ENCODE measurements at regions not wholly inside any gene's neighbourhood (a gene's known extent, or its start where the extent isn't known, plus 50 kb on each side); places are given as distances from the start of the nearest gene placed in this dataset.

DNA sequence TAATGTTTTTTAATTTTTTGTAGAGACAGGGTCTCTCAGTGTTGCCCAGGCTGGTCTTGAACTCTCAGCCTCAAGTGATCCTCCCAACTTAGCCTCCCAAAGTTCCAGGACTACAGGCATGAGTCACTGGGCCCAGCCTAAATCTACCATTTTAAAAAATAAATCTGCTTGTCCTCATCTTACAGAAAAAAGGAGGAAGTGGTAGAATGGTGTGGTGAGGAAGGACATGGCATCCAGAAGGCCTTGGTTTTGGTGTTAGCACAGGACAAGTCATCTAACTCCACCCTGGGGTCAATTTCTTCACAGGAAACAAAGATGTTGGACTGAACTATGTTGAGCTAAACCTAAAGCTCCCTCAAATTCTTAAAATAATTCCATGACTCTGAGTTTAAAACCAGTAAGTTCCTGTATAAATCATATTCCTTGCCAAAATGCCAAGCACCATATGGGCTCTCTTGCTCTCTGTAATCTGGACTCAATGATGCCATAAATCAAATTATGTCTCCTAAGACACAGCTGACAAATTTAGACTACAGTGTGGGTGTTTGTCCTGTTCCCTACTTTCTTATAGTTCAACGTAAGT lies 253.9 kb upstream of the NOCT start:
- TF ChIP-seq ZBTB7A (IDR thresholded peaks at IDR 0.05; ENCODE audit: low read depth) (no peak), CEBPB (IDR thresholded peaks at IDR 0.05) (no peak), NFIC (IDR thresholded peaks at IDR 0.05) (no peak), EP300 (IDR thresholded peaks at IDR 0.05; ENCODE audit: borderline replicate concordance) (no peak), TEAD4 (IDR thresholded peaks at IDR 0.05) (no peak), TAF1 (IDR thresholded peaks at IDR 0.05; ENCODE audit: low read depth) (no peak)

Data from Ishikawa (cell line).